Testis (tissue), 2 donors: ENCODE measurements at regions not wholly inside any gene's neighbourhood (a gene's known extent, or its start where the extent isn't known, plus 50 kb on each side); places are given as distances from the start of the nearest gene placed in this dataset.

Experiments
- DNase-seq: peaks from one replicate; pipeline ENCODE4 v3.0.0-alpha.2; 2019
- H3K27ac ChIP-seq, 2 donors: fragments of 200-600 bp; sonication (generic); one replicate each; pipeline ENCODE4 v1.5.1; 2019
- H3K27me3 ChIP-seq: fragments of 200-600 bp; sonication (generic); one replicate; pipeline ENCODE4 v1.5.1; 2019
- H3K36me3 ChIP-seq: fragments of 200-600 bp; sonication (generic); one replicate; pipeline ENCODE4 v1.5.1; 2017; ENCODE audit warnings: low read depth; ENCODE audit errors: missing control alignments
- H3K4me1 ChIP-seq: fragments of 200-600 bp; sonication (generic); one replicate; pipeline ENCODE4 v1.5.1; 2019
- H3K4me3 ChIP-seq, 2 donors: fragments of 200-600 bp; sonication (generic); one replicate each; pipeline ENCODE4 v1.5.1; 2017 to 2019
- H3K9me3 ChIP-seq: fragments of 200-600 bp; sonication (generic); one replicate; pipeline ENCODE4 v1.5.1; 2017
- CTCF ChIP-seq, 3 experiments: fragments of 450-650 bp in 2 of 3; fragments of 200-600 bp in 1 of 3; sonication (generic) in 1 of 3; IDR thresholded peaks; one replicate each; pipeline ENCODE4 v1.5.1; 2016 to 2019; ENCODE audit warnings: antibody characterized with exemption in 3 of 3, mild to moderate bottlenecking in 2 of 3, moderate library complexity in 1 of 3
- POLR2A ChIP-seq: fragments of 450-650 bp; IDR thresholded peaks from one replicate; pipeline ENCODE4 v1.6.1; 2017; ENCODE audit warnings: antibody characterized with exemption, mild to moderate bottlenecking, moderate library complexity
- WGBS, 2 donors: methylation state at CpG; one replicate each; pipeline ENCODE4 v1.1.5; 2018; 5-methylcytosine and 5-hydroxymethylcytosine counted together
- intact Hi-C: fragments of 100-400 bp; cut with DNase I; formaldehyde crosslinking; loops from one replicate; pipeline ENCODE4 v1.15.1; 2023; ENCODE audit warnings: low total_unique reads

GRCh38 chr21:15486460-15487195 lies 243.2 kb upstream of the USP25 start:
- H3K27ac ChIP-seq = no peak overlapping the region
- 74 to 79% methylated on average over 11 of the region's 11 CpGs for WGBS, 2 donors
- intact Hi-C loops = no loop called here

GRCh38 chr21:15487196-15487550 lies 242.6 kb upstream of the USP25 start:
- no peak overlapping the region for H3K4me3 ChIP-seq
- no peaks in the 10 kb centered on the region for H3K27me3 ChIP-seq
- no peaks in the 10 kb centered on the region for H3K4me1 ChIP-seq
- no peak overlapping the region for H3K27ac ChIP-seq
- WGBS, 2 donors = 76 to 77% methylated on average over 3 of the region's 3 CpGs
- TF ChIP-seq CTCF (IDR thresholded peaks at IDR 0.05) = no peak
- no peak for TF ChIP-seq POLR2A
- no peaks in the 10 kb centered on the region for H3K36me3 ChIP-seq
- DNase-seq = no peak
- intact Hi-C loops = no loop called here
- no peaks in the 10 kb centered on the region for H3K9me3 ChIP-seq

More at GRCh38 chr21:15486460-15487195, 243.2 kb upstream of the USP25 start:
- no peak for DNase-seq
- Histone ChIP-seq H3K27me3 (no peaks in the 10 kb centered on the region), H3K4me3 (no peak overlapping the region), H3K9me3 (no peaks in the 10 kb centered on the region), H3K36me3 (no peaks in the 10 kb centered on the region), H3K4me1 (no peaks in the 10 kb centered on the region)
- no peak for TF ChIP-seq CTCF (IDR thresholded peaks at IDR 0.05)
- TF ChIP-seq POLR2A = no peak

- intact Hi-C loops = no loop called here
- Histone ChIP-seq H3K36me3 (no peaks in the 10 kb centered on the region), H3K27me3 (no peaks in the 10 kb centered on the region), H3K4me3 (no peak overlapping the region), H3K4me1 (no peaks in the 10 kb centered on the region), H3K9me3 (no peaks in the 10 kb centered on the region), H3K27ac (no peak overlapping the region)
- 78 to 89% methylated on average over 2 of the region's 2 CpGs for WGBS, 2 donors
- DNase-seq = no peak
- TF ChIP-seq POLR2A (no peak), CTCF (IDR thresholded peaks at IDR 0.05) (no peak)
These were observed 238.7 kb upstream of the USP25 start for GRCh38 chr21:15491100-15491499.

- Histone ChIP-seq H3K4me1 (no peaks in the 10 kb centered on the region), H3K36me3 (no peaks in the 10 kb centered on the region), H3K27ac (no peak overlapping the region), H3K27me3 (no peaks in the 10 kb centered on the region), H3K4me3 (no peak overlapping the region), H3K9me3 (no peaks in the 10 kb centered on the region)
- intact Hi-C loops = no loop called here
- DNase-seq = no peak
- TF ChIP-seq POLR2A (no peak), CTCF (IDR thresholded peaks at IDR 0.05) (no peak)
- WGBS, 2 donors = 44 to 48% methylated on average over 3 of the region's 3 CpGs
These were observed 236.1 kb upstream of the USP25 start for GRCh38 chr21:15493646-15494045.

- Histone ChIP-seq H3K36me3 (no peaks in the 10 kb centered on the region), H3K9me3 (no peaks in the 10 kb centered on the region), H3K4me3 (no peak overlapping the region), H3K27ac (no peak overlapping the region), H3K27me3 (no peaks in the 10 kb centered on the region), H3K4me1 (no peaks in the 10 kb centered on the region)
- TF ChIP-seq POLR2A (no peak), CTCF (IDR thresholded peaks at IDR 0.05) (no peak)
- intact Hi-C loops = no loop called here
- no peak for DNase-seq
- WGBS, 2 donors = 72 to 92% methylated on average over 11 of the region's 11 CpGs
These were observed 235.3 kb upstream of the USP25 start for GRCh38 chr21:15494481-15494880.
